ENCODE measurements at regions not wholly inside any gene's neighbourhood (a gene's known extent, or its start where the extent isn't known, plus 50 kb on each side); places are given as distances from the start of the nearest gene placed in this dataset.
A peak's percentile ranks its signal among the peaks of the same experiment; 100 is the strongest.

DNA sequence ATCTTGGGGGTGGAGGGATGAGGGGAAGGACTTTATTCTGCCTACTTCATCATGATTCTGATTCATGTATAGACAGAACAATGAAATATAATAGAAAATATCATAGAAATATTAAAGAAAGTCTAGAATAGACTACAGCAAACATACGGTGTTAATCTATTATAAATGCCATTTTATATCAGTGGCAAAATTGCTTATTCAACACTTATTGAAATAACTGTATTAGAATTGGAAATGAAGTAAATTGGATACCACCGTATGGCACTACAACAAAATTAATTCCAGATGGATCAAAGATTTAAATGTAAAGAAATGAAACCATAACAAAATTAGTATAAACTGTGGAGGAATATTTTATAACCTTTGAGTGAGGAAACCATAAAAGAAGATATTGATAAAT is 213.3 kb upstream of the CTAGE1 start:
- Histone ChIP-seq H3K36me3 (no peaks in the 10 kb centered on the region), H3K9me3 (no peaks in the 10 kb centered on the region), H3K4me3 (no peak overlapping the region), H3K27ac (no peak overlapping the region), H3K4me1 (no peaks in the 10 kb centered on the region), H3K27me3 (no peaks in the 10 kb centered on the region)
- DNase-seq (no peak), ATAC-seq (no peak)
- TF ChIP-seq, protein P1, sequence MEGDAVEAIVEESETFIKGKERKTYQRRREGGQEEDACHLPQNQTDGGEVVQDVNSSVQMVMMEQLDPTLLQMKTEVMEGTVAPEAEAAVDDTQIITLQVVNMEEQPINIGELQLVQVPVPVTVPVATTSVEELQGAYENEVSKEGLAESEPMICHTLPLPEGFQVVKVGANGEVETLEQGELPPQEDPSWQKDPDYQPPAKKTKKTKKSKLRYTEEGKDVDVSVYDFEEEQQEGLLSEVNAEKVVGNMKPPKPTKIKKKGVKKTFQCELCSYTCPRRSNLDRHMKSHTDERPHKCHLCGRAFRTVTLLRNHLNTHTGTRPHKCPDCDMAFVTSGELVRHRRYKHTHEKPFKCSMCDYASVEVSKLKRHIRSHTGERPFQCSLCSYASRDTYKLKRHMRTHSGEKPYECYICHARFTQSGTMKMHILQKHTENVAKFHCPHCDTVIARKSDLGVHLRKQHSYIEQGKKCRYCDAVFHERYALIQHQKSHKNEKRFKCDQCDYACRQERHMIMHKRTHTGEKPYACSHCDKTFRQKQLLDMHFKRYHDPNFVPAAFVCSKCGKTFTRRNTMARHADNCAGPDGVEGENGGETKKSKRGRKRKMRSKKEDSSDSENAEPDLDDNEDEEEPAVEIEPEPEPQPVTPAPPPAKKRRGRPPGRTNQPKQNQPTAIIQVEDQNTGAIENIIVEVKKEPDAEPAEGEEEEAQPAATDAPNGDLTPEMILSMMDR (IDR thresholded peaks at IDR 0.05), result no peak
- intact Hi-C loops (cut with DNase I), result no loop called here

DNA sequence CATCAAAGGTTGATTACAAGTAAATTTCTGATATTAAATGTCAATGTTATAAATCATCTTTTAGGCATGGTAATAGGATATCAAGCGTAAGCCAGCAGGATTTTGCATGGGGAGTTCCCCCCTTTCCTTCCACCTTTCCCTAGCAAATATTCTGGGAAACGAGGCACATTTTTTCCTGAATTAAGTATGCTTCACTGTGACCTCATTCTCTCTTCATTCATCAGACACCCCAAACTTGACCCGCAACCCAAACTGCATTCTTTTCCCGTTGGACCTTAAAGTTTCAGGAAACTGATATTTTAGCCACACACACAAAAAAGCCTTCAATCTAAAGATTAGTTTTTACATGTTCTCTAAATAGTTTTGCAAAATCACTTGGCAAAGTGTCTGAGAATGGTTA is 214.5 kb upstream of the CTAGE1 start:
- peaks cover 0 to 4% of the 10 kb centered on the region in 2 donors for H3K9me3 ChIP-seq
- no peak overlapping the region for H3K4me3 ChIP-seq
- DNase-seq, result no peak
- intact Hi-C loops (cut with DNase I), result no loop called here
- H3K27ac ChIP-seq, result no peak overlapping the region
- H3K27me3 ChIP-seq, result no peaks in the 10 kb centered on the region
- H3K36me3 ChIP-seq, result no peaks in the 10 kb centered on the region
- no peaks in the 10 kb centered on the region for H3K4me1 ChIP-seq
- TF ChIP-seq, protein P1 (IDR thresholded peaks at IDR 0.05), result no peak
- ATAC-seq, result no peak

GRCh38 chr18:22634464-22634863 is 216.7 kb upstream of the CTAGE1 start:
- TF ChIP-seq, protein P1 (IDR thresholded peaks at IDR 0.05), result no peak
- no peaks in the 10 kb centered on the region for H3K27me3 ChIP-seq
- intact Hi-C loops (cut with DNase I), result no loop called here
- H3K36me3 ChIP-seq, result no peaks in the 10 kb centered on the region
- DNase-seq (no peak), ATAC-seq (no peak)
- no peak overlapping the region for H3K27ac ChIP-seq
- peaks cover 0 to 4% of the 10 kb centered on the region in 2 donors for H3K9me3 ChIP-seq
- no peak overlapping the region for H3K4me3 ChIP-seq
- no peaks in the 10 kb centered on the region for H3K4me1 ChIP-seq

DNA sequence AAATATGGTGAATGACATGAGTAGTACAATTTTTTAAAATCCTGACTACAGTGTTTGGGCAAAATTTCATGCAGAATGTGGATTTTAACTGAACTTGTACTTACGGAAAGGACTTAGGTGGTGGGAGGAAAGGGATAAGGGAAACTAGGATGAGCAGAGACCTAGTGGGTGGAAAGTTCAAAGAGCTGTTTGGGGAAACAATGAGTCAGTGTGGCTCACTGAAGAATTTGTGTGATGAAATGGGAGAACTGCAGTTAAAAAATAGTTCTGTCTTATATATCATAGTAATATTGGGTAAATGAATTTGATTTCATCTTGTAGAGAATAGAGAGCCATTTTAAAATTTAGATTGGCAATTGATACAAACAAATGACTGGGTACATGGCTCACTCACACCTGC is 220.1 kb upstream of the CTAGE1 start:
- peak; percentile 23 for ATAC-seq
- no peaks in the 10 kb centered on the region for H3K27me3 ChIP-seq
- no peak for DNase-seq
- TF ChIP-seq, protein P1 (IDR thresholded peaks at IDR 0.05), result no peak
- H3K9me3 ChIP-seq, result peaks cover 0 to 4% of the 10 kb centered on the region in 2 donors
- H3K4me3 ChIP-seq, result no peak overlapping the region
- H3K36me3 ChIP-seq, result no peaks in the 10 kb centered on the region
- no peaks in the 10 kb centered on the region for H3K4me1 ChIP-seq
- intact Hi-C loops (cut with DNase I), result no loop called here
- no peak overlapping the region for H3K27ac ChIP-seq

DNA sequence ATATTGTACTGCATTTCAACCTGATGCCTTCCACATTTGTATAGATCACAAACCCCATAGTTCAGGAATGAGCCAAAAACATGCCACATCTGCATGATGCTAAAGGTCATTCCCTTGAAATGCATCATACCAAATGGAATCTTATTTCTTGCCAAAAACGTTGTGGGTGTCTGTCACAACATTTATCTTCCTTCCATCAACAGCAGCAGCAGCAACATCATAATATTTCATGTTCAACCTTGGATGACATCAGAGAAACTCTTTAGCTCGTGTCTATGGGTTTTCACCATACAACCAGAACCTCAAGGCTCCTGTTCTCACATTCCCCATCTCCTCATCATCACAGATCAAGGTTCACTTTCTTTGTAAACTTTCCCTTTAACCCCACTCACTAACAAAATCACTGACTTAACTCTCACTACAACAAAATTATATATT is 221.3 kb upstream of the CTAGE1 start:
- H3K9me3 ChIP-seq, result peaks cover 0 to 4% of the 10 kb centered on the region in 2 donors
- no peaks in the 10 kb centered on the region for H3K27me3 ChIP-seq
- intact Hi-C loops (cut with DNase I), result no loop called here
- TF ChIP-seq, protein P1 (IDR thresholded peaks at IDR 0.05), result no peak
- no peaks in the 10 kb centered on the region for H3K36me3 ChIP-seq
- no peak overlapping the region for H3K27ac ChIP-seq
- ATAC-seq (peak; percentile 28), DNase-seq (peak in 1 of 4 donors; percentile 5)
- no peak overlapping the region for H3K4me3 ChIP-seq
- H3K4me1 ChIP-seq, result no peaks in the 10 kb centered on the region
